ENCODE measurements at regions not wholly inside any gene's neighbourhood (a gene's known extent, or its start where the extent isn't known, plus 50 kb on each side); places are given as distances from the start of the nearest gene placed in this dataset.
"Not testable (repeated sequence)": the region's sequence is repeated elsewhere in the genome, so short reads cannot be mapped to it uniquely, and the experiment has no call there.

GRCh38 chr11:37881741-37882140 is 1283.7 kb upstream of the RAG2 start:
- intact Hi-C loops (cut with DNase I): no loop called here
- WGBS, 3 donors: 70 to 75% (median 75%) methylated on average over 3 of the region's 3 CpGs

GRCh38 chr11:37861671-37862070 is 1263.6 kb upstream of the RAG2 start:
- no peaks in the 10 kb centered on the region for H3K9me3 ChIP-seq
- H3K4me3 ChIP-seq: no peak overlapping the region
- DNase-seq: no peak
- H3K4me1 ChIP-seq: no peaks in the 10 kb centered on the region
- no peaks in the 10 kb centered on the region for H3K27me3 ChIP-seq (ENCODE audit: insufficient read depth in 3 of 3, low read length in 2 of 3)
- TF ChIP-seq CTCF (IDR thresholded peaks at IDR 0.05): no peak
- H3K36me3 ChIP-seq (ENCODE audit: insufficient read depth in 1 of 2, low read depth in 1 of 2): no peaks in the 10 kb centered on the region
- intact Hi-C loops (cut with DNase I): no loop called here
- no peak for ATAC-seq
- 25 to 46% (median 35%) methylated on average over 1 of the region's 1 CpG for WGBS, 3 donors
- no peak overlapping the region for H3K27ac ChIP-seq

More at GRCh38 chr11:37881741-37882140, 1283.7 kb upstream of the RAG2 start:
- Histone ChIP-seq H3K36me3 (ENCODE audit: insufficient read depth in 1 of 2, low read depth in 1 of 2) (no peaks in the 10 kb centered on the region), H3K4me1 (no peaks in the 10 kb centered on the region), H3K9me3 (no peaks in the 10 kb centered on the region), H3K4me3 (no peak overlapping the region), H3K27ac (no peak overlapping the region), H3K27me3 (ENCODE audit: insufficient read depth in 3 of 3, low read length in 2 of 3) (no peaks in the 10 kb centered on the region)
- ATAC-seq (no peak), DNase-seq (no peak)
- no peak for TF ChIP-seq CTCF (IDR thresholded peaks at IDR 0.05)

GRCh38 chr11:37858806-37859537 is 1260.9 kb upstream of the RAG2 start:
- H3K9me3 ChIP-seq; DNase-seq; H3K4me3 ChIP-seq; H3K4me1 ChIP-seq; ATAC-seq; H3K27ac ChIP-seq; H3K36me3 ChIP-seq (ENCODE audit: insufficient read depth in 1 of 2, low read depth in 1 of 2); H3K27me3 ChIP-seq (ENCODE audit: insufficient read depth in 3 of 3, low read length in 2 of 3); intact Hi-C loops (cut with DNase I): not testable (repeated sequence)
- 49 to 65% (median 55%) methylated on average over 7 of the region's 7 CpGs for WGBS, 3 donors

GRCh38 chr11:37858398-37858797 is 1260.4 kb upstream of the RAG2 start:
- ATAC-seq (no peak), DNase-seq (no peak)
- no peaks in the 10 kb centered on the region for H3K9me3 ChIP-seq
- 97 to 100% (median 99%) methylated on average over 1 of the region's 1 CpG for WGBS, 3 donors
- intact Hi-C loops (cut with DNase I): no loop called here
- H3K27me3 ChIP-seq (ENCODE audit: insufficient read depth in 3 of 3, low read length in 2 of 3): no peaks in the 10 kb centered on the region
- H3K4me1 ChIP-seq: no peaks in the 10 kb centered on the region
- no peak for TF ChIP-seq CTCF (IDR thresholded peaks at IDR 0.05)
- no peak overlapping the region for H3K4me3 ChIP-seq
- no peak overlapping the region for H3K27ac ChIP-seq
- H3K36me3 ChIP-seq (ENCODE audit: insufficient read depth in 1 of 2, low read depth in 1 of 2): no peaks in the 10 kb centered on the region

- 82 to 93% (median 91%) methylated on average over 4 of the region's 4 CpGs for WGBS, 3 donors
- no peak for DNase-seq
- intact Hi-C loops (cut with DNase I): no loop called here
- no peaks in the 10 kb centered on the region for H3K27me3 ChIP-seq (ENCODE audit: insufficient read depth in 3 of 3, low read length in 2 of 3)
- H3K9me3 ChIP-seq: no peaks in the 10 kb centered on the region
- no peaks in the 10 kb centered on the region for H3K4me1 ChIP-seq
- no peak for ATAC-seq
- TF ChIP-seq CTCF (IDR thresholded peaks at IDR 0.05): no peak
- no peak overlapping the region for H3K27ac ChIP-seq
- H3K36me3 ChIP-seq (ENCODE audit: insufficient read depth in 1 of 2, low read depth in 1 of 2): no peaks in the 10 kb centered on the region
- H3K4me3 ChIP-seq: no peak overlapping the region
These were observed 1259.7 kb upstream of the RAG2 start for GRCh38 chr11:37857726-37858125.

Data from psoas muscle (tissue), 7 donors.